CD14-positive monocyte (primary cell): ENCODE measurements at regions not wholly inside any gene's neighbourhood (a gene's known extent, or its start where the extent isn't known, plus 50 kb on each side); places are given as distances from the start of the nearest gene placed in this dataset.

Experiments used
- DNase-seq, 3 donors: peaks; one replicate each; pipeline ENCODE4 v3.0.0-alpha.2; 2011 to 2022
- H2AFZ ChIP-seq: 2 replicates; pipeline ENCODE4 v1.6.0; 2012; ENCODE audit warnings: mild to moderate bottlenecking, low read depth, low read length, inconsistent platforms; ENCODE audit not compliant: insufficient read depth, poor library complexity, severe bottlenecking
- H3K27ac ChIP-seq, 2 donors: 1 replicate in 1 of 2; 2 replicates in 1 of 2; pipeline ENCODE4 v1.5.1; 2012 to 2013; ENCODE audit warnings: low read length in 2 of 2, control low read depth in 1 of 2, inconsistent platforms in 1 of 2, low read depth in 1 of 2, mild to moderate bottlenecking in 1 of 2
- H3K27me3 ChIP-seq, 2 donors: one replicate each; pipeline versions ENCODE4 v1.6.0 to v1.6.1; 2011 to 2013; ENCODE audit warnings: low read length in 2 of 2; ENCODE audit not compliant: control insufficient read depth in 2 of 2, insufficient read depth in 2 of 2
- H3K36me3 ChIP-seq, 2 donors: replicated peaks in 1 of 2; 1 replicate in 1 of 2; 2 replicates in 1 of 2; pipeline versions ENCODE4 v1.5.1 to v1.6.1; 2012 to 2013; ENCODE audit warnings: low read length in 2 of 2, control low read depth in 1 of 2, inconsistent platforms in 1 of 2, mild to moderate bottlenecking in 1 of 2; ENCODE audit not compliant: insufficient read depth in 2 of 2, control insufficient read depth in 1 of 2
- H3K4me1 ChIP-seq, 2 donors: 1 replicate in 1 of 2; 2 replicates in 1 of 2; pipeline versions ENCODE4 v1.5.1 to v1.6.1; 2012 to 2013; ENCODE audit warnings: low read length in 2 of 2, control low read depth in 1 of 2, inconsistent platforms in 1 of 2, mild to moderate bottlenecking in 1 of 2, moderate library complexity in 1 of 2; ENCODE audit not compliant: insufficient read depth in 2 of 2, control insufficient read depth in 1 of 2
- H3K4me2 ChIP-seq: replicated peaks from 2 replicates; pipeline ENCODE3; 2012; ENCODE audit warnings: low read length, moderate library complexity, mild to moderate bottlenecking; ENCODE audit not compliant: poor library complexity, severe bottlenecking; ENCODE audit errors: extremely low read depth
- H3K4me3 ChIP-seq, 3 experiments: fragments of 200-600 bp in 1 of 3; sonication (generic) in 1 of 3; replicated peaks in 1 of 3; 1 replicate in 2 of 3; 2 replicates in 1 of 3; pipeline ENCODE4 v1.5.1; 2011 to 2013; ENCODE audit warnings: low read length in 3 of 3, mild to moderate bottlenecking in 3 of 3, control low read depth in 2 of 3, low read depth in 2 of 3, inconsistent platforms in 1 of 3, moderate library complexity in 1 of 3
- H3K79me2 ChIP-seq: 2 replicates; pipeline ENCODE4 v1.6.0; 2012; ENCODE audit warnings: mild to moderate bottlenecking, control low read depth, inconsistent platforms, low read length, moderate library complexity; ENCODE audit not compliant: insufficient read depth
- H3K9ac ChIP-seq: 2 replicates; pipeline ENCODE4 v1.6.0; 2017; ENCODE audit warnings: low read length, mild to moderate bottlenecking; ENCODE audit not compliant: insufficient read depth, poor library complexity, severe bottlenecking
- H3K9me3 ChIP-seq, 2 donors: replicated peaks in 1 of 2; 1 replicate in 1 of 2; 2 replicates in 1 of 2; pipeline versions ENCODE4 v1.5.1 to v1.6.1; 2012 to 2013; ENCODE audit warnings: low read length in 2 of 2, control low read depth in 1 of 2; ENCODE audit not compliant: control insufficient read depth in 1 of 2, insufficient read depth in 1 of 2
- H4K20me1 ChIP-seq: 2 replicates; pipeline ENCODE4 v1.6.0; 2012; ENCODE audit warnings: mild to moderate bottlenecking, low read length, control low read depth, moderate library complexity; ENCODE audit not compliant: insufficient read depth
- H3K27ac Mint-ChIP-seq, 7 donors: one replicate each; pipeline ENCODE4 v1.8.0; 2020; ENCODE audit warnings: mild to moderate bottlenecking in 7 of 7, mixed read lengths in 7 of 7, moderate library complexity in 6 of 7, inconsistent platforms in 2 of 7
- H3K27me3 Mint-ChIP-seq, 3 donors: one replicate each; pipeline ENCODE4 v1.8.0; 2021 to 2022; ENCODE audit warnings: low read depth in 3 of 3, mild to moderate bottlenecking in 3 of 3, mixed read lengths in 3 of 3, moderate library complexity in 3 of 3, inconsistent platforms in 1 of 3
- H3K36me3 Mint-ChIP-seq, 2 donors: one replicate each; pipeline ENCODE4 v1.8.0; 2020; ENCODE audit warnings: mixed read lengths in 2 of 2, inconsistent platforms in 1 of 2, mild to moderate bottlenecking in 1 of 2
- H3K4me1 Mint-ChIP-seq: one replicate; pipeline ENCODE4 v1.8.0; 2020; ENCODE audit warnings: mild to moderate bottlenecking, mixed read lengths
- H3K4me3 Mint-ChIP-seq, 2 donors: one replicate each; pipeline ENCODE4 v1.8.0; 2020; ENCODE audit warnings: mild to moderate bottlenecking in 2 of 2, mixed read lengths in 2 of 2, moderate library complexity in 1 of 2
- H3K9me3 Mint-ChIP-seq, 7 donors: one replicate each; pipeline ENCODE4 v1.8.0; 2020 to 2022; ENCODE audit warnings: mixed read lengths in 7 of 7, mild to moderate bottlenecking in 6 of 7, moderate library complexity in 6 of 7, inconsistent platforms in 2 of 7
- CTCF ChIP-seq: fragments of 200-600 bp; IDR thresholded peaks from one replicate; pipeline ENCODE4 v1.8.0; 2022; ENCODE audit warnings: antibody characterized with exemption, mild to moderate bottlenecking
- WGBS: methylation state at CpG from one replicate; pipeline ENCODE4 v1.1.5; 2013; ENCODE audit warnings: missing lambda C conversion rate; ENCODE audit not compliant: insufficient coverage; 5-methylcytosine and 5-hydroxymethylcytosine counted together
- intact Hi-C, 2 donors: fragments of 100-400 bp; cut with micrococcal nuclease; formaldehyde crosslinking; loops; one replicate each; pipeline versions ENCODE4 v1.15.0 to v1.15.1; 2023

- Histone ChIP-seq H3K4me1 (no peaks in the 10 kb centered on the region), H2AFZ (no peak overlapping the region), H3K36me3 (no peaks in the 10 kb centered on the region), H4K20me1 (no peaks in the 10 kb centered on the region), H3K79me2 (no peaks in the 10 kb centered on the region), H3K27ac (no peak overlapping the region), H3K27me3 (peaks cover 0 to 3% of the 10 kb centered on the region in 2 donors), H3K4me2 (no peak overlapping the region), H3K4me3 (no peak overlapping the region), H3K9me3 (no peaks in the 10 kb centered on the region), H3K9ac (no peak overlapping the region)
- H3K4me1 Mint-ChIP-seq = no peaks in the 10 kb centered on the region
- H3K4me3 Mint-ChIP-seq = no peak overlapping the region
- no peak overlapping the region for H3K27ac Mint-ChIP-seq
- H3K36me3 Mint-ChIP-seq = no peaks in the 10 kb centered on the region
- intact Hi-C loops = no loop called here
- TF ChIP-seq CTCF = no peak
- DNase-seq = no peak
- H3K27me3 Mint-ChIP-seq = peaks cover 2 to 16% (median 7%) of the 10 kb centered on the region in 3 donors
- H3K9me3 Mint-ChIP-seq = peaks cover 0 to 5% (median 0%) of the 10 kb centered on the region in 7 donors
- no CpG with 5 or more reads among the region's 4 CpGs for WGBS
Observed at GRCh38 chr13:108526286-108526685, 103.1 kb upstream of the MYO16 start.

- no peak for DNase-seq
- Histone ChIP-seq H3K9me3 (no peaks in the 10 kb centered on the region), H3K27ac (no peak overlapping the region), H3K4me2 (no peak overlapping the region), H3K4me1 (no peaks in the 10 kb centered on the region), H3K36me3 (no peaks in the 10 kb centered on the region), H2AFZ (no peak overlapping the region), H4K20me1 (no peaks in the 10 kb centered on the region), H3K27me3 (peaks cover 0 to 3% of the 10 kb centered on the region in 2 donors), H3K4me3 (no peak overlapping the region), H3K9ac (no peak overlapping the region), H3K79me2 (no peaks in the 10 kb centered on the region)
- Mint-ChIP-seq H3K4me1 (no peaks in the 10 kb centered on the region), H3K27ac (no peak overlapping the region), H3K9me3 (peaks cover 0 to 6% (median 0%) of the 10 kb centered on the region in 7 donors), H3K27me3 (peaks cover 2 to 16% (median 5%) of the 10 kb centered on the region in 3 donors), H3K4me3 (no peak overlapping the region), H3K36me3 (no peaks in the 10 kb centered on the region)
- no CpG with 5 or more reads among the region's 1 CpG for WGBS
- intact Hi-C loops = no loop called here
- TF ChIP-seq CTCF = no peak
Observed at GRCh38 chr13:108527844-108528243, 101.6 kb upstream of the MYO16 start.
